GM23248 (cell line): ENCODE measurements at regions not wholly inside any gene's neighbourhood (a gene's known extent, or its start where the extent isn't known, plus 50 kb on each side); places are given as distances from the start of the nearest gene placed in this dataset.
"Not testable (repeated sequence)": the region's sequence is repeated elsewhere in the genome, so short reads cannot be mapped to it uniquely, and the experiment has no call there.

Source experiments
- EZH2 ChIP-seq: fragments of 200-600 bp; sonication (generic); IDR thresholded peaks from 2 replicates; pipeline ENCODE4 v1.6.1; 2018; ENCODE audit warnings: antibody characterized with exemption, mild to moderate bottlenecking; ENCODE audit not compliant: insufficient read depth, poor library complexity, severe bottlenecking
- EZH2phosphoT487 ChIP-seq: fragments of 200-600 bp; sonication (generic); IDR thresholded peaks from 2 replicates; pipeline ENCODE4 v1.6.1; 2018; ENCODE audit warnings: antibody characterized with exemption, moderate library complexity, mild to moderate bottlenecking, low read depth; ENCODE audit not compliant: insufficient read depth

- not testable (repeated sequence) for TF ChIP-seq EZH2phosphoT487, EZH2
Observed at GRCh38 chr6:69450493-69450892, 346.3 kb downstream of the LMBRD1 start.
